Activated CD4-positive, alpha-beta memory T cell treated with anti-CD3 and anti-CD28 coated beads, Interleukin-2, amount 10 ng/mL, durations not matched to agents 7 days and 5 days (primary cell): ENCODE measurements at regions not wholly inside any gene's neighbourhood (a gene's known extent, or its start where the extent isn't known, plus 50 kb on each side); places are given as distances from the start of the nearest gene placed in this dataset.

Experiments used
- CTCF ChIA-PET: fragments of 350-600 bp; sonication (Branson Sonifier 250); formaldehyde crosslinking; loops from one replicate; lab custom pipeline; 2021; ENCODE audit warnings: antibody characterized with exemption, inconsistent platforms; lab: Charles Lee
- POLR2A ChIA-PET: fragments of 350-600 bp; sonication (Branson Sonifier 250); formaldehyde crosslinking; loops from one replicate; lab custom pipeline; 2021; ENCODE audit warnings: antibody characterized with exemption; lab: Charles Lee
- DNase-seq: peaks from one replicate; pipeline ENCODE4 v3.0.0-alpha.2; 2020
- H3K27ac Mint-ChIP-seq: one replicate; pipeline ENCODE4 v1.8.0; 2021; ENCODE audit warnings: mild to moderate bottlenecking, mixed read lengths
- H3K27me3 Mint-ChIP-seq: one replicate; pipeline ENCODE4 v1.8.0; 2021; ENCODE audit warnings: mixed read lengths
- H3K36me3 Mint-ChIP-seq: one replicate; pipeline ENCODE4 v1.8.0; 2021; ENCODE audit warnings: low read depth, mixed read lengths
- H3K4me1 Mint-ChIP-seq: one replicate; pipeline ENCODE4 v1.8.0; 2021; ENCODE audit warnings: mixed read lengths
- H3K4me3 Mint-ChIP-seq: one replicate; pipeline ENCODE4 v1.8.0; 2021; ENCODE audit warnings: mild to moderate bottlenecking, mixed read lengths
- H3K9me3 Mint-ChIP-seq: one replicate; pipeline ENCODE4 v1.8.0; 2021; ENCODE audit warnings: mixed read lengths

- no peaks in the 10 kb centered on the region for H3K27me3 Mint-ChIP-seq
- no peak overlapping the region for H3K4me3 Mint-ChIP-seq
- POLR2A ChIA-PET, result no interaction called here
- DNase-seq, result no peak
- CTCF ChIA-PET, result no interaction called here
- no peaks in the 10 kb centered on the region for H3K4me1 Mint-ChIP-seq
- no peaks in the 10 kb centered on the region for H3K36me3 Mint-ChIP-seq
- no peaks in the 10 kb centered on the region for H3K9me3 Mint-ChIP-seq
- H3K27ac Mint-ChIP-seq, result no peak overlapping the region
These were observed 202.6 kb upstream of the RNF32 start for GRCh38 chr7:156438011-156438410.

GRCh38 chr7:156437021-156437614, 203.5 kb upstream of the RNF32 start:
- CTCF ChIA-PET, result no interaction called here
- Mint-ChIP-seq H3K4me3 (no peak overlapping the region), H3K4me1 (no peaks in the 10 kb centered on the region), H3K27me3 (no peaks in the 10 kb centered on the region), H3K9me3 (no peaks in the 10 kb centered on the region), H3K36me3 (no peaks in the 10 kb centered on the region), H3K27ac (no peak overlapping the region)
- POLR2A ChIA-PET, result no interaction called here
- no peak for DNase-seq

GRCh38 chr7:156435486-156436231, 204.9 kb upstream of the RNF32 start:
- ChIA-PET POLR2A (no interaction called here), CTCF (no interaction called here)
- H3K4me1 Mint-ChIP-seq, result no peaks in the 10 kb centered on the region

GRCh38 chr7:156434706-156435105, 205.9 kb upstream of the RNF32 start:
- Mint-ChIP-seq H3K27ac (no peak overlapping the region), H3K36me3 (no peaks in the 10 kb centered on the region), H3K4me3 (no peak overlapping the region), H3K4me1 (no peaks in the 10 kb centered on the region), H3K9me3 (no peaks in the 10 kb centered on the region), H3K27me3 (no peaks in the 10 kb centered on the region)
- POLR2A ChIA-PET, result no interaction called here
- no peak for DNase-seq
- CTCF ChIA-PET, result no interaction called here

More at GRCh38 chr7:156435486-156436231, 204.9 kb upstream of the RNF32 start:
- no peaks in the 10 kb centered on the region for H3K36me3 Mint-ChIP-seq
- H3K9me3 Mint-ChIP-seq, result no peaks in the 10 kb centered on the region
- no peak for DNase-seq
- no peak overlapping the region for H3K27ac Mint-ChIP-seq
- H3K27me3 Mint-ChIP-seq, result no peaks in the 10 kb centered on the region
- H3K4me3 Mint-ChIP-seq, result no peak overlapping the region

- POLR2A ChIA-PET, result no interaction called here
- H3K27me3 Mint-ChIP-seq, result peaks cover 1% of the 10 kb centered on the region
- CTCF ChIA-PET, result no interaction called here
- no peak overlapping the region for H3K27ac Mint-ChIP-seq
- H3K9me3 Mint-ChIP-seq, result no peaks in the 10 kb centered on the region
- H3K4me3 Mint-ChIP-seq, result no peak overlapping the region
- no peaks in the 10 kb centered on the region for H3K4me1 Mint-ChIP-seq
- H3K36me3 Mint-ChIP-seq, result no peaks in the 10 kb centered on the region
- DNase-seq, result no peak
These were observed 208.6 kb upstream of the RNF32 start for GRCh38 chr7:156432018-156432417.

GRCh38 chr7:156430109-156430508, 210.5 kb upstream of the RNF32 start:
- Mint-ChIP-seq H3K36me3 (no peaks in the 10 kb centered on the region), H3K27ac (no peak overlapping the region), H3K9me3 (no peaks in the 10 kb centered on the region), H3K4me3 (no peak overlapping the region), H3K27me3 (peaks cover 5% of the 10 kb centered on the region), H3K4me1 (no peaks in the 10 kb centered on the region)
- no peak for DNase-seq
- POLR2A ChIA-PET, result no interaction called here
- CTCF ChIA-PET, result no interaction called here

GRCh38 chr7:156429514-156429913, 211.1 kb upstream of the RNF32 start:
- DNase-seq, result no peak
- H3K27ac Mint-ChIP-seq, result no peak overlapping the region
- H3K4me3 Mint-ChIP-seq, result no peak overlapping the region
- ChIA-PET CTCF (no interaction called here), POLR2A (no interaction called here)
- H3K36me3 Mint-ChIP-seq, result no peaks in the 10 kb centered on the region
- no peaks in the 10 kb centered on the region for H3K9me3 Mint-ChIP-seq
- peaks cover 11% of the 10 kb centered on the region for H3K27me3 Mint-ChIP-seq
- no peaks in the 10 kb centered on the region for H3K4me1 Mint-ChIP-seq

- DNase-seq, result no peak
- Mint-ChIP-seq H3K4me3 (no peak overlapping the region), H3K36me3 (no peaks in the 10 kb centered on the region), H3K4me1 (no peaks in the 10 kb centered on the region), H3K9me3 (no peaks in the 10 kb centered on the region), H3K27ac (no peak overlapping the region), H3K27me3 (peaks cover 24% of the 10 kb centered on the region)
- ChIA-PET POLR2A (no interaction called here), CTCF (no interaction called here)
These were observed 216.7 kb upstream of the RNF32 start for GRCh38 chr7:156423876-156424275.

GRCh38 chr7:156420496-156420895, 220.1 kb upstream of the RNF32 start:
- no peak for DNase-seq
- Mint-ChIP-seq H3K27me3 (peaks cover 19% of the 10 kb centered on the region), H3K4me1 (no peaks in the 10 kb centered on the region), H3K36me3 (no peaks in the 10 kb centered on the region), H3K9me3 (no peaks in the 10 kb centered on the region), H3K4me3 (no peak overlapping the region), H3K27ac (no peak overlapping the region)
- CTCF ChIA-PET, result no interaction called here
- POLR2A ChIA-PET, result no interaction called here

- DNase-seq, result no peak
- H3K4me1 Mint-ChIP-seq, result no peaks in the 10 kb centered on the region
- H3K4me3 Mint-ChIP-seq, result no peak overlapping the region
- H3K27me3 Mint-ChIP-seq, result peaks cover 15% of the 10 kb centered on the region
- no peaks in the 10 kb centered on the region for H3K36me3 Mint-ChIP-seq
- no peaks in the 10 kb centered on the region for H3K9me3 Mint-ChIP-seq
- POLR2A ChIA-PET, result no interaction called here
- no peak overlapping the region for H3K27ac Mint-ChIP-seq
- CTCF ChIA-PET, result no interaction called here
These were observed 220.8 kb upstream of the RNF32 start for GRCh38 chr7:156419782-156420181.

- CTCF ChIA-PET, result no interaction called here
- POLR2A ChIA-PET, result no interaction called here
- DNase-seq, result no peak
- no peaks in the 10 kb centered on the region for H3K4me1 Mint-ChIP-seq
- H3K27ac Mint-ChIP-seq, result no peak overlapping the region
- H3K4me3 Mint-ChIP-seq, result no peak overlapping the region
- H3K36me3 Mint-ChIP-seq, result no peaks in the 10 kb centered on the region
- H3K27me3 Mint-ChIP-seq, result peaks cover 4% of the 10 kb centered on the region
- H3K9me3 Mint-ChIP-seq, result no peaks in the 10 kb centered on the region
These were observed 238.3 kb upstream of the RNF32 start for GRCh38 chr7:156402255-156402654.

GRCh38 chr7:156401617-156402016, 239.0 kb upstream of the RNF32 start:
- Mint-ChIP-seq H3K4me3 (no peak overlapping the region), H3K36me3 (no peaks in the 10 kb centered on the region), H3K27me3 (peaks cover 4% of the 10 kb centered on the region), H3K9me3 (no peaks in the 10 kb centered on the region), H3K27ac (no peak overlapping the region), H3K4me1 (no peaks in the 10 kb centered on the region)
- no peak for DNase-seq
- CTCF ChIA-PET, result no interaction called here
- POLR2A ChIA-PET, result no interaction called here

GRCh38 chr7:156400046-156400445, 240.5 kb upstream of the RNF32 start:
- H3K4me1 Mint-ChIP-seq, result no peaks in the 10 kb centered on the region
- CTCF ChIA-PET, result interaction anchor here (1.3 kb wide), 1 partner anchor 12 kb away, joined by 3 read pairs; no protein-coding TSS in a partner anchor
- no peaks in the 10 kb centered on the region for H3K9me3 Mint-ChIP-seq
- no peak overlapping the region for H3K27ac Mint-ChIP-seq
- H3K27me3 Mint-ChIP-seq, result no peaks in the 10 kb centered on the region
- no peak overlapping the region for H3K4me3 Mint-ChIP-seq
- no peak for DNase-seq
- POLR2A ChIA-PET, result no interaction called here
- H3K36me3 Mint-ChIP-seq, result no peaks in the 10 kb centered on the region

GRCh38 chr7:156397249-156397648, 243.3 kb upstream of the RNF32 start:
- Mint-ChIP-seq H3K27me3 (no peaks in the 10 kb centered on the region), H3K4me1 (no peaks in the 10 kb centered on the region), H3K27ac (no peak overlapping the region)

More at GRCh38 chr7:156397249-156397648, 243.3 kb upstream of the RNF32 start:
- POLR2A ChIA-PET, result no interaction called here
- H3K36me3 Mint-ChIP-seq, result no peaks in the 10 kb centered on the region
- no peak for DNase-seq
- H3K4me3 Mint-ChIP-seq, result no peak overlapping the region
- CTCF ChIA-PET, result no interaction called here
- H3K9me3 Mint-ChIP-seq, result no peaks in the 10 kb centered on the region
